ENCODE measurements at regions not wholly inside any gene's neighbourhood (a gene's known extent, or its start where the extent isn't known, plus 50 kb on each side); places are given as distances from the start of the nearest gene placed in this dataset.

GRCh38 chr13:97716746-97717145 lies 236.7 kb upstream of the IPO5 start:
- Histone ChIP-seq H3K27ac (ENCODE audit: control insufficient read depth, insufficient read depth) (no peak overlapping the region), H3K4me1 (ENCODE audit: control insufficient read depth, insufficient read depth, low read length) (no peaks in the 10 kb centered on the region), H3K79me2 (ENCODE audit: control insufficient read depth, insufficient read depth, low read length) (no peaks in the 10 kb centered on the region), H3K4me3 (no peak overlapping the region), H4K20me1 (ENCODE audit: control insufficient read depth, insufficient read depth) (no peaks in the 10 kb centered on the region), H3K9ac (ENCODE audit: control insufficient read depth, insufficient read depth, low read length) (no peak overlapping the region), H3K9me3 (replicated peaks; ENCODE audit: control insufficient read depth, insufficient read depth, low read length) (no peaks in the 10 kb centered on the region), H3K4me2 (ENCODE audit: control insufficient read depth, insufficient read depth) (no peak overlapping the region), H2AFZ (ENCODE audit: control insufficient read depth, low read depth, low read length) (no peak overlapping the region), H3K27me3 (replicated peaks in 1 of 2; ENCODE audit: control insufficient read depth in 2 of 2, insufficient read depth in 2 of 2, low read length in 1 of 2) (no peaks in the 10 kb centered on the region), H3K36me3 (ENCODE audit: control insufficient read depth in 2 of 2, insufficient read depth in 2 of 2, low read length in 1 of 2) (no peaks in the 10 kb centered on the region)
- ChIA-PET POLR2A (no interaction called here), RAD21 (ENCODE audit: unreplicated experiment) (no interaction called here), CTCF (no interaction called here), SMC1A (ENCODE audit: uncharacterized antibody, unreplicated experiment) (no interaction called here)
- intact Hi-C loops (cut with micrococcal nuclease; ENCODE audit: unreplicated experiment) (no loop called here), in situ Hi-C loops (cut with MboI) (no loop called here)
- no peak for DNase-seq (ENCODE audit: low read depth, low spot score)
- TF ChIP-seq HCFC1 (IDR thresholded peaks at IDR 0.05; ENCODE audit: low read length) (no peak), MEF2B (IDR thresholded peaks at IDR 0.05; ENCODE audit: partially characterized antibody, poor library complexity, severe bottlenecking) (no peak), ZZZ3 (IDR thresholded peaks at IDR 0.05; ENCODE audit: control insufficient read depth, insufficient read length, low read depth) (no peak), BRCA1 (IDR thresholded peaks at IDR 0.05; ENCODE audit: low read depth, low read length) (no peak)
- no peak for ATAC-seq
- 18% methylated on average over 2 of the region's 2 CpGs for WGBS (ENCODE audit: insufficient coverage, insufficient replicate concordance, low lambda C conversion rate, missing lambda C conversion rate)
- no peak for FAIRE-seq
- BruUV-seq (replicated peaks): no TSS peak

- in situ Hi-C loops (cut with MboI): no loop called here
- RAD21 ChIA-PET (ENCODE audit: unreplicated experiment): no interaction called here
- POLR2A ChIA-PET: no interaction called here
- no TSS peak for BruUV-seq (replicated peaks)
- Histone ChIP-seq H3K27ac (ENCODE audit: control insufficient read depth, insufficient read depth) (no peak overlapping the region), H3K9me3 (replicated peaks; ENCODE audit: control insufficient read depth, insufficient read depth, low read length) (no peaks in the 10 kb centered on the region), H3K9ac (ENCODE audit: control insufficient read depth, insufficient read depth, low read length) (no peak overlapping the region), H3K4me1 (ENCODE audit: control insufficient read depth, insufficient read depth, low read length) (no peaks in the 10 kb centered on the region), H3K79me2 (ENCODE audit: control insufficient read depth, insufficient read depth, low read length) (no peaks in the 10 kb centered on the region), H3K4me2 (ENCODE audit: control insufficient read depth, insufficient read depth) (no peak overlapping the region), H3K4me3 (no peak overlapping the region), H4K20me1 (ENCODE audit: control insufficient read depth, insufficient read depth) (no peaks in the 10 kb centered on the region), H3K27me3 (replicated peaks in 1 of 2; ENCODE audit: control insufficient read depth in 2 of 2, insufficient read depth in 2 of 2, low read length in 1 of 2) (no peaks in the 10 kb centered on the region), H2AFZ (ENCODE audit: control insufficient read depth, low read depth, low read length) (no peak overlapping the region), H3K36me3 (ENCODE audit: control insufficient read depth in 2 of 2, insufficient read depth in 2 of 2, low read length in 1 of 2) (no peaks in the 10 kb centered on the region)
- no peak for DNase-seq (ENCODE audit: low read depth, low spot score)
- SMC1A ChIA-PET (ENCODE audit: uncharacterized antibody, unreplicated experiment): no interaction called here
- no peak for ATAC-seq
- CTCF ChIA-PET: no interaction called here
- 31% methylated on average over 3 of the region's 3 CpGs for WGBS (ENCODE audit: insufficient coverage, insufficient replicate concordance, low lambda C conversion rate, missing lambda C conversion rate)
- FAIRE-seq: no peak
- intact Hi-C loops (cut with micrococcal nuclease; ENCODE audit: unreplicated experiment): no loop called here
- TF ChIP-seq HDAC2 (IDR thresholded peaks at IDR 0.05): no peak
- no peak for TF ChIP-seq TCF12 (IDR thresholded peaks at IDR 0.05; ENCODE audit: low read depth, low read length)
- TF ChIP-seq ZNF217 (IDR thresholded peaks at IDR 0.05): no peak
- no peak for TF ChIP-seq CREM (IDR thresholded peaks at IDR 0.05; ENCODE audit: low read depth)
- no peak for TF ChIP-seq CTCF (IDR thresholded peaks at IDR 0.05 in 2 of 3, conservative IDR thresholded peaks at IDR 0.05 in 1 of 3; ENCODE audit: control insufficient read depth in 2 of 3, extremely low read depth in 1 of 3, insufficient read depth in 1 of 3, low read depth in 3 of 3, low read length in 3 of 3)
- no peak for TF ChIP-seq GABPA (IDR thresholded peaks at IDR 0.05; ENCODE audit: low read depth)
- no peak for TF ChIP-seq ZZZ3 (IDR thresholded peaks at IDR 0.05; ENCODE audit: control insufficient read depth, insufficient read length, low read depth)
- TF ChIP-seq LARP7 (IDR thresholded peaks at IDR 0.05): no peak
- no peak for TF ChIP-seq GATAD2B (conservative IDR thresholded peaks at IDR 0.05; ENCODE audit: low read depth)
- TF ChIP-seq SMAD1 (IDR thresholded peaks at IDR 0.05; ENCODE audit: low read depth, partially characterized antibody): no peak
- TF ChIP-seq RAD51 (IDR thresholded peaks at IDR 0.05): no peak
- no peak for TF ChIP-seq CEBPZ (IDR thresholded peaks at IDR 0.05; ENCODE audit: low read depth, low read length)
These were observed 233.7 kb upstream of the IPO5 start for GRCh38 chr13:97719736-97720135.

Data from GM12878 (cell line).